ENCODE measurements at regions not wholly inside any gene's neighbourhood (a gene's known extent, or its start where the extent isn't known, plus 50 kb on each side); places are given as distances from the start of the nearest gene placed in this dataset.

DNA sequence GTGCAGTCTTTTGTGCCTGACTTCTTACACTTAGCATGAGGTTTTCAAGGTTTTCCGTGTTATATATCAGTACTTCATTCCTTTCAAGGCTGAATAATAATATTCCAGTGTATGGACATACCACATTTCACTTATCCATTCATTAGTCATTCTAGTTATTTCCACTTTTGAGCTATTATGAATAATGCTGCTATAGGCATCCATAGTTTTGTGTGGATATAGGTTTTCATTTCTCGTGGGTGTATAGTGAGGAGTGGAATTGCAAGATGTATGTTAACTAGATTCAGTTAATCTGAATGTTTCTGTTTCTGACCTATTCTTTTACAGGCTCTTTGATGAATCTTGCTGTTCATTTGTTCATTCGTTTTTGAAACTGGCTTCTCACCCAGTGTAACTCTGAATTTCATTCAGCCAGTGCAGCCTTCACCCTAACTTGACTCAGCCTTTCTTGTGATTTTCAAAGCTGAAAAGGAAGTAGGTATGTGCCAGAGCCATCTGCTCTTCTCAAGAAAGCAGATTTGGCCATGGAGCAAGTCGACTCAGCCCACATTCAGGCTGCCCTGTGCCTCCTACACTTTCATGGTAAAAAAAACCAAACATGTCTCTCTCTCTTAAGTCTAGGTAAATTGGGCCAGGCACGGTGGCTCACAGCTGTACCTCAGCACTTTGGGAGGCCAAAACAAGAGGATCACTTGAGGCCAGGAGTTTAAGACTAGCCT, 56.3 kb upstream of the NOCT start:
- Mint-ChIP-seq H3K36me3 (ENCODE audit: low read depth) (no peaks in the 10 kb centered on the region), H3K27me3 (peaks cover 6% of the 10 kb centered on the region), H3K4me3 (no peak overlapping the region), H3K4me1 (ENCODE audit: low read depth) (peaks cover 3% of the 10 kb centered on the region), H3K27ac (no peak overlapping the region), H3K9me3 (no peaks in the 10 kb centered on the region)
- no peak for ATAC-seq
- POLR2A ChIA-PET: no interaction called here
- TF ChIP-seq, protein P1, sequence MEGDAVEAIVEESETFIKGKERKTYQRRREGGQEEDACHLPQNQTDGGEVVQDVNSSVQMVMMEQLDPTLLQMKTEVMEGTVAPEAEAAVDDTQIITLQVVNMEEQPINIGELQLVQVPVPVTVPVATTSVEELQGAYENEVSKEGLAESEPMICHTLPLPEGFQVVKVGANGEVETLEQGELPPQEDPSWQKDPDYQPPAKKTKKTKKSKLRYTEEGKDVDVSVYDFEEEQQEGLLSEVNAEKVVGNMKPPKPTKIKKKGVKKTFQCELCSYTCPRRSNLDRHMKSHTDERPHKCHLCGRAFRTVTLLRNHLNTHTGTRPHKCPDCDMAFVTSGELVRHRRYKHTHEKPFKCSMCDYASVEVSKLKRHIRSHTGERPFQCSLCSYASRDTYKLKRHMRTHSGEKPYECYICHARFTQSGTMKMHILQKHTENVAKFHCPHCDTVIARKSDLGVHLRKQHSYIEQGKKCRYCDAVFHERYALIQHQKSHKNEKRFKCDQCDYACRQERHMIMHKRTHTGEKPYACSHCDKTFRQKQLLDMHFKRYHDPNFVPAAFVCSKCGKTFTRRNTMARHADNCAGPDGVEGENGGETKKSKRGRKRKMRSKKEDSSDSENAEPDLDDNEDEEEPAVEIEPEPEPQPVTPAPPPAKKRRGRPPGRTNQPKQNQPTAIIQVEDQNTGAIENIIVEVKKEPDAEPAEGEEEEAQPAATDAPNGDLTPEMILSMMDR (IDR thresholded peaks at IDR 0.05): no peak
- DNase-seq: no peak
- intact Hi-C loops (cut with micrococcal nuclease): no loop called here
- CTCF ChIA-PET: no interaction called here

DNA sequence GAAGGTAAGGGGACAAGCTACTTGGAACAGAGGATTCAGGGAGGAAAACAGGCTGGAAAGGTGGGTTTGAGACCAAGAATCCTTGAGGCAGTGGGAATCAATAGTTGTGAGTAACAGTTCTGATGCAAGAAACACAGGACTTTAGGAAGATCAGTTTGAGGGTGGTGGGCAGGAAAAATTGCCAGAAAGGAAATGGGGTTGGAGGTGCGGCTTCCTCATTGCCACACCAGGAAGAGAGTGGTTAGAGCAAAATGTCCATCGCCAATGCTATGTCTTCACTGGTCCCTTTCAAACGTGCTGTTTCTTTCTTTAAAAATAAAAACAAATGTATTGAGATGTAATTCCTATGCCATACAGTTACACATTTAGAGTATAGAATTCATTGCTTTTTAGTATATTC, 57.1 kb upstream of the NOCT start:
- TF ChIP-seq, protein P1 (IDR thresholded peaks at IDR 0.05): no peak
- no peaks in the 10 kb centered on the region for H3K36me3 Mint-ChIP-seq (ENCODE audit: low read depth)
- ChIA-PET POLR2A (no interaction called here), CTCF (no interaction called here)
- DNase-seq (no peak), ATAC-seq (no peak)
- peaks cover 6% of the 10 kb centered on the region for H3K27me3 Mint-ChIP-seq
- H3K4me3 Mint-ChIP-seq: no peak overlapping the region
- no peak overlapping the region for H3K27ac Mint-ChIP-seq
- peaks cover 3% of the 10 kb centered on the region for H3K4me1 Mint-ChIP-seq (ENCODE audit: low read depth)
- no peaks in the 10 kb centered on the region for H3K9me3 Mint-ChIP-seq
- intact Hi-C loops (cut with micrococcal nuclease): no loop called here

DNA sequence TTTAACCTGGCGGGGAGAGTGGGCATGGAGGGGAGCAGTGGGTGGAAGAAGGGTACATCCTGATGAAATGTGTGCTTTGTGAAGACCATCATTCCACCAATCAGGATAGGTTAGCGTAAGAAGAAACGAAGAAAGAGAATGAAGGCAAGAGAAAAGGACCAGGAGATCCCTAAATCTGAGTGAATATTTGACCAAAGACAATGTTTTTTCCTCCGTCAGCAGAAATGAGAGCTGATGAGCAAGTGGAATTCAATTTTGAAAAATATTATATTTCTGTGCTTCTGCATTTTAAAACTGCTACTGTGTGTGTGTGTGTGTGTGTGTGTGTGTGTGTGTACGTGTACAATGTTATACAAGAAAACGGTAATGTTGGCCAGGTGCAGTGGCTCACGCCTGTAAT, 58.3 kb upstream of the NOCT start:
- CTCF ChIA-PET: no interaction called here
- intact Hi-C loops (cut with micrococcal nuclease): no loop called here
- TF ChIP-seq, protein P1 (IDR thresholded peaks at IDR 0.05): no peak
- DNase-seq (no peak), ATAC-seq (no peak)
- Mint-ChIP-seq H3K4me1 (ENCODE audit: low read depth) (peaks cover 3% of the 10 kb centered on the region), H3K36me3 (ENCODE audit: low read depth) (no peaks in the 10 kb centered on the region), H3K27ac (no peak overlapping the region), H3K9me3 (no peaks in the 10 kb centered on the region), H3K4me3 (no peak overlapping the region), H3K27me3 (peaks cover 6% of the 10 kb centered on the region)
- POLR2A ChIA-PET: no interaction called here

DNA sequence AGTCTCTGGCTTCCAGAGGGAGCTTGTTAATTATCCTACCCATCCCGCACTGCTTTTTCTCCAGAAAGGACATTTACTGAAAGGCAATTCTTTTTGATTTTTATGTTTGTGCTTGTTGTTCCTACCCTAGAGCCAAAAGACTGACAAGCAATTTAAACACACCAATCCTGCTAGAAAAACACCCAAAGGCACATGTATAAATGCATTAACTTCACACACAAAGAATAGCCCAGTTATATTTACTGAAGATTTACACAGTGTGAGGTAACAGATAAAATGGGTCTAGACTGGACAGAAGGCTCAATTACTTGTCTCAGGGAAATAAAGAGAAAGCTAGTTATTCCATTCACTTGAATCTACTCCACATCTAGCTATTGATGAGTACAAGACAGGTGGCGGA, 61.2 kb upstream of the NOCT start:
- Mint-ChIP-seq H3K36me3 (ENCODE audit: low read depth) (no peaks in the 10 kb centered on the region), H3K4me1 (ENCODE audit: low read depth) (peaks cover 3% of the 10 kb centered on the region), H3K27me3 (peaks cover 6% of the 10 kb centered on the region), H3K9me3 (no peaks in the 10 kb centered on the region), H3K4me3 (no peak overlapping the region), H3K27ac (no peak overlapping the region)
- CTCF ChIA-PET: interaction anchor here (0.8 to 0.9 kb wide), 2 partner anchors 9 to 16 kb away, joined by 3 read pairs; no protein-coding TSS in a partner anchor
- TF ChIP-seq, protein P1 (IDR thresholded peaks at IDR 0.05): no peak
- ATAC-seq (no peak), DNase-seq (no peak)
- intact Hi-C loops (cut with micrococcal nuclease): no loop called here
- POLR2A ChIA-PET: no interaction called here

DNA sequence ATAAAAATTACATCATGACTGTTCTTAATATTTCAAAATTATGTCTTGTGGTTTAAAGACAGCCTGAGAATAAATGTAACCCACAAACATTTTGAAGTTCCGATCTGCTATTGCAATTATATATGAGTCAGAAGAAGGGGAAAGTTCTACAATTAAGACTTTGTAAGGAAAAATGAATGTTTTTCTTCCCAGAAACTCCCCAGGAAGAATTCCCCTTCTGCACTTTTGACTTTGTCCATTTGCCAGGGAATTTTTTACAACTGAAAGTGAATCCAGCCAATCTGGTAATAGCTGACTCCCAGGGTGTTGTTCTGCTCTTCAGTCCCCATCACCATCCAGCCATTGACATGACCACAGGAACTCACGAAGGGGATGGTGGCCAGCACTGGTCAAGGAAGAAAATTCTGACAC, 61.6 kb upstream of the NOCT start:
- no peak for DNase-seq
- ChIA-PET POLR2A (no interaction called here), CTCF (interaction anchor here (0.8 to 0.9 kb wide), 2 partner anchors 9 to 16 kb away, joined by 3 read pairs; no protein-coding TSS in a partner anchor)
- peaks cover 6% of the 10 kb centered on the region for H3K27me3 Mint-ChIP-seq
- no peak for ATAC-seq
- H3K36me3 Mint-ChIP-seq (ENCODE audit: low read depth): no peaks in the 10 kb centered on the region
- intact Hi-C loops (cut with micrococcal nuclease): no loop called here
- peaks cover 3% of the 10 kb centered on the region for H3K4me1 Mint-ChIP-seq (ENCODE audit: low read depth)
- no peaks in the 10 kb centered on the region for H3K9me3 Mint-ChIP-seq
- H3K27ac Mint-ChIP-seq: no peak overlapping the region
- TF ChIP-seq, protein P1 (IDR thresholded peaks at IDR 0.05): no peak
- no peak overlapping the region for H3K4me3 Mint-ChIP-seq
